NOMO-1 treated with dmso at 0.1 percent for 144 hours (cell line): ENCODE measurements at regions not wholly inside any gene's neighbourhood (a gene's known extent, or its start where the extent isn't known, plus 50 kb on each side); places are given as distances from the start of the nearest gene placed in this dataset.

Source experiments
- DNase-seq: peaks from one replicate; lab custom pipeline; 2025; ENCODE audit not compliant: unreplicated experiment; lab: John Stamatoyannopoulos, UW

GRCh38 chr9:80061940-80062339, 490.2 kb downstream of the TLE4 start:
- no peak for DNase-seq

GRCh38 chr9:80061096-80061495, 489.3 kb downstream of the TLE4 start:
- no peak for DNase-seq

GRCh38 chr9:80059979-80060378, 488.2 kb downstream of the TLE4 start:
- no peak for DNase-seq

- DNase-seq = no peak
Measured at GRCh38 chr9:80059191-80059590, 487.4 kb downstream of the TLE4 start.

- no peak for DNase-seq
Measured at GRCh38 chr9:80052830-80053229, 481.1 kb downstream of the TLE4 start.

GRCh38 chr9:80049096-80049782, 477.5 kb downstream of the TLE4 start:
- DNase-seq = no peak

GRCh38 chr9:80046481-80046880, 474.7 kb downstream of the TLE4 start:
- DNase-seq = no peak

- DNase-seq = no peak
Measured at GRCh38 chr9:80041821-80042220, 470.1 kb downstream of the TLE4 start.

GRCh38 chr9:80040457-80040856, 468.7 kb downstream of the TLE4 start:
- DNase-seq = no peak

- no peak for DNase-seq
Measured at GRCh38 chr9:80030801-80031200, 459.0 kb downstream of the TLE4 start.

GRCh38 chr9:80028501-80028900, 456.7 kb downstream of the TLE4 start:
- no peak for DNase-seq

GRCh38 chr9:80025796-80026520, 454.2 kb downstream of the TLE4 start:
- no peak for DNase-seq

GRCh38 chr9:80025131-80025530, 453.4 kb downstream of the TLE4 start:
- DNase-seq = no peak

- DNase-seq = no peak
Measured at GRCh38 chr9:80020530-80020929, 448.8 kb downstream of the TLE4 start.

- DNase-seq = no peak
Measured at GRCh38 chr9:80020056-80020455, 448.3 kb downstream of the TLE4 start.

GRCh38 chr9:80013891-80014290, 442.1 kb downstream of the TLE4 start:
- DNase-seq = no peak

- no peak for DNase-seq
Measured at GRCh38 chr9:80012557-80013330, 441.0 kb downstream of the TLE4 start.

- no peak for DNase-seq
Measured at GRCh38 chr9:80009204-80009603, 437.4 kb downstream of the TLE4 start.

GRCh38 chr9:80004714-80005113, 432.9 kb downstream of the TLE4 start:
- DNase-seq = no peak

- DNase-seq = no peak
Measured at GRCh38 chr9:79990536-79990935, 418.8 kb downstream of the TLE4 start.

- DNase-seq = no peak
Measured at GRCh38 chr9:79989079-79989478, 417.3 kb downstream of the TLE4 start.

- no peak for DNase-seq
Measured at GRCh38 chr9:79988126-79988525, 416.4 kb downstream of the TLE4 start.
